K562 (cell line): ENCODE measurements at regions not wholly inside any gene's neighbourhood (a gene's known extent, or its start where the extent isn't known, plus 50 kb on each side); places are given as distances from the start of the nearest gene placed in this dataset.

Experiments used
- SMAD4 ChIP-seq: fragments of 250-450 bp; sonication (Bioruptor Pico); conservative IDR thresholded peaks from 2 replicates; pipeline ENCODE4 v1.8.0; 2021; ENCODE audit warnings: inconsistent platforms, mild to moderate bottlenecking, moderate library complexity
- ZNF778 ChIP-seq: fragments of 450-650 bp; formaldehyde crosslinking; IDR thresholded peaks from 2 replicates; pipeline ENCODE4 v1.4.0; 2020; ENCODE audit warnings: mild to moderate bottlenecking, moderate library complexity

GRCh38 chr2:16495509-16496208 is 170.0 kb downstream of the CYRIA start:
- TF ChIP-seq ZNF778 (no peak), SMAD4 (CRISPR knock-in tag) (no peak)
